ENCODE measurements at regions not wholly inside any gene's neighbourhood (a gene's known extent, or its start where the extent isn't known, plus 50 kb on each side); places are given as distances from the start of the nearest gene placed in this dataset.

GRCh38 chr3:176766862-176767261 lies 430.4 kb downstream of the TBL1XR1 start:
- no CpG with 5 or more reads among the region's 1 CpG for WGBS (ENCODE audit: extremely low coverage, insufficient read length, low lambda C conversion rate)
- peaks cover 11 to 16% of the 10 kb centered on the region in 2 experiments; a peak in 4 of 5 replicates for H3K9me3 Mint-ChIP-seq

More at GRCh38 chr3:176766862-176767261, 430.4 kb downstream of the TBL1XR1 start:
- Histone ChIP-seq H2BK5ac (ENCODE audit: insufficient read length, low read length) (no peak overlapping the region), H3K27me3 (ENCODE audit: insufficient read depth, low read length) (no peaks in the 10 kb centered on the region), H3K23me2 (ENCODE audit: insufficient read length, low read depth, low read length, poor library complexity, severe bottlenecking) (no peaks in the 10 kb centered on the region), H2BK20ac (ENCODE audit: low read depth, low read length, poor library complexity, severe bottlenecking) (no peak overlapping the region), H3K4me2 (ENCODE audit: insufficient read depth, insufficient read length, low read length) (no peak overlapping the region), H2BK120ac (ENCODE audit: low read depth, low read length, poor library complexity, severe bottlenecking) (no peak overlapping the region), H4K20me1 (ENCODE audit: control insufficient read depth, insufficient read depth, insufficient read length) (no peaks in the 10 kb centered on the region), H3K79me1 (ENCODE audit: insufficient read depth, low read depth, low read length, poor library complexity, severe bottlenecking) (no peaks in the 10 kb centered on the region), H3K9me3 (ENCODE audit: control insufficient read depth, low read depth, low read length) (no peaks in the 10 kb centered on the region), H3K56ac (ENCODE audit: insufficient read length, low read depth, low read length) (no peak overlapping the region), H2BK12ac (ENCODE audit: insufficient read length, low read depth, low read length) (no peak overlapping the region), H2AK5ac (ENCODE audit: insufficient read length, low read length) (no peak overlapping the region), H2BK15ac (ENCODE audit: low read depth, low read length) (no peak overlapping the region), H3K27ac (ENCODE audit: insufficient read length, low read depth, low read length) (no peak overlapping the region), H4K8ac (replicated peaks; ENCODE audit: insufficient read length, low read depth, low read length) (no peak overlapping the region), H2AFZ (ENCODE audit: low read length) (no peak overlapping the region), H3K18ac (ENCODE audit: insufficient read length, low read depth, low read length) (no peak overlapping the region), H3K4ac (ENCODE audit: low read depth, low read length) (no peak overlapping the region), H3K4me1 (ENCODE audit: insufficient read depth, low read length) (no peaks in the 10 kb centered on the region), H3K79me2 (ENCODE audit: insufficient read depth, low read length) (no peaks in the 10 kb centered on the region), H3K23ac (ENCODE audit: insufficient read length, low read depth, low read length) (no peak overlapping the region), H3K9ac (ENCODE audit: extremely low read depth, insufficient read length, low read length) (no peak overlapping the region), H4K5ac (ENCODE audit: insufficient read length, low read depth, low read length) (no peak overlapping the region), H4K91ac (ENCODE audit: insufficient read length, low read depth, low read length) (no peak overlapping the region), H3T11ph (ENCODE audit: low read length) (no peak overlapping the region), H3K14ac (ENCODE audit: insufficient read depth, low read length) (no peak overlapping the region)
- no peak for DNase-seq
- TF ChIP-seq CTCF (conservative IDR thresholded peaks at IDR 0.05) = no peak
- Mint-ChIP-seq H3K36me3 (ENCODE audit: insufficient read depth in 1 of 3, low read depth in 3 of 3) (peaks cover 0 to 24% (median 3%) of the 10 kb centered on the region in 3 experiments; a peak in 6 of 7 replicates), H3K4me3 (no peak overlapping the region), H3K27ac (no peak overlapping the region), H3K4me1 (no peaks in the 10 kb centered on the region), H3K27me3 (ENCODE audit: low read depth) (no peaks in the 10 kb centered on the region)

Data from H9 (cell line).